ENCODE measurements at regions not wholly inside any gene's neighbourhood (a gene's known extent, or its start where the extent isn't known, plus 50 kb on each side); places are given as distances from the start of the nearest gene placed in this dataset.

DNA sequence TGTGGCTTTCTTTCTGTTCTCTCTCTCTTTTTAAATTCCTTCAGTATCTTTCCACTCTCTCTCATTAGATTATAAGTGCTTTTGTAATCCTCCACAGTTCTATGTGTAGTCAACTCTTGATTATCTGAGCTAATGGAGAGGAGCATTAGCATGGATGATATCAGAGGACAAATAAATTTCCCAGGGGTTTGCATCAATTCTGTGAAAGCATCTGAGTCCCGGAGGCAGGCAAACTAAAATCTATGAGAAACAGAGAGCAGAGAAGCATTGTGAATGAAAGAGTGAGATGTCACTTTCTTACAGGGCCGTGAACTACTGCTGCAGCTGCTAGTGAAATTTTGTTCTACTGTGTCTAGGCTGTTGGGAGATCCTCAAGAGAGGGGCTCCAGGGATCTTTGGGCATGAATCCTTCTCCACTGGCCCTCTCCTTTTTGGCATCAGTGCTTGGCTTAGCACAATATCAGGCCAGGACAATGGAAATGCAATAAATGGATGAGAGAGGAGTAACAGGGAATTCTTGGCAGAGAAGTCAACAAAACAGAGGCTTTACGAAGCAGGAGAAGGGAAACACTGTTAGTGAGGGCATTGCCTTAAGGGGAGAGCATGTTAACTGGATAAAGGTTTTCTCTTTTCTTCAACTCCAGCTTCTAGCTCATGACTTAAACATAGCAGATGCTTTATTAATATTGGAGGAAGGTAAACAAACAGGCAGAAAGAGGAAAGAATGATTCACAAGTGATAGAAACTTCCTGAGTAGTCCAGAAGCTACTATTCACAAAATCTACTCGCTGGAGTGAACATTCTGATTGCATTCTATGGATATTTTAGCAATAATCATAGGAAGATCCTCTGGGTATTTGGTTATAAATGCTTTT lies 847.0 kb upstream of the MAP3K7 start:
- Histone ChIP-seq H4K20me1 (ENCODE audit: control insufficient read depth, extremely low read depth, insufficient read depth, low read length) (no peaks in the 10 kb centered on the region), H3K27ac (ENCODE audit: insufficient read depth, low read length) (no peak overlapping the region), H3K4me1 (ENCODE audit: control insufficient read depth, extremely low read depth, insufficient read depth, low read length) (no peaks in the 10 kb centered on the region), H3K27me3 (ENCODE audit: control insufficient read depth, insufficient read depth, low read length) (no peaks in the 10 kb centered on the region), H3K36me3 (ENCODE audit: control insufficient read depth, insufficient read depth, low read length) (no peaks in the 10 kb centered on the region), H3K4me2 (ENCODE audit: extremely low read depth, insufficient read depth, low read length) (no peak overlapping the region), H3K9ac (ENCODE audit: insufficient read depth, low read length) (no peak overlapping the region), H3K79me2 (ENCODE audit: control insufficient read depth, insufficient read depth, low read length) (no peaks in the 10 kb centered on the region), H3K9me3 (ENCODE audit: control insufficient read depth, insufficient read depth, low read depth, low read length) (no peaks in the 10 kb centered on the region), H2AFZ (ENCODE audit: low read length) (no peak overlapping the region), H3K4me3 (replicated peaks in 1 of 4; ENCODE audit: control extremely low read depth in 1 of 4, insufficient read depth in 1 of 4, low read depth in 3 of 4, low read length in 4 of 4) (no peak overlapping the region)
- TF ChIP-seq EZH2 (IDR thresholded peaks at IDR 0.05; ENCODE audit: low read length, missing control alignments): no peak
- TF ChIP-seq CTCF (conservative IDR thresholded peaks at IDR 0.05 in 1 of 2, IDR thresholded peaks at IDR 0.05 in 1 of 2; ENCODE audit: low read depth in 1 of 2, low read length in 2 of 2): no peak
- DNase-seq (ENCODE audit: low read depth in 2 of 2): peak; percentile 1 to 12

DNA sequence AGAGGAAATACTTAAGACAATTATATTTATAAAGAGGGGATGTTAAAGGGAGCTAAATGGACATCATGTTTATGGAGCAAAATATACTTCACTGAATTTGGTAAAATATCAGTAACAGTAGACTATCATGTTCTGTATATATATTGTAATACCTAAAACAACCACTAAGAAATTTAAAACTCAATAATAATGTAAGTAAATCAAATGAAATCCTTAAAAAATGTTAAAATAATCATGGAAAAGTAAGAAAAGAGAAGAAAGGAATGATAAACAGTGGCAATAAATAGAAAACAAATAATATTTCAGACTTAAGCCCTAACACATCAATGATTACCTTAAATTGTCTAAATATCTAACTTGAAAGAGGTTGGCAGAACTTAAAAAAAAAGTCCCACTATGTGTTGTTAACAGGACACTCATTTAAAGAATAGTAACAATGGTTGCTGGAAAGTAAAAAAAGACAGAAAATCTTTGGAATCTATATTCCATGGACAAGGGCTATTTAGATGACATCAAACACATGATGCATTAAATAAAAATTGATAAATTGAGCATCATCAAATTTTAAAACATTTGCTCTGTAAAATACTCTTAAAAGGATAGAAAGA lies 842.2 kb upstream of the MAP3K7 start:
- Histone ChIP-seq H3K4me2 (ENCODE audit: extremely low read depth, insufficient read depth, low read length) (no peak overlapping the region), H3K79me2 (ENCODE audit: control insufficient read depth, insufficient read depth, low read length) (no peaks in the 10 kb centered on the region), H3K27me3 (ENCODE audit: control insufficient read depth, insufficient read depth, low read length) (no peaks in the 10 kb centered on the region), H3K27ac (ENCODE audit: insufficient read depth, low read length) (no peak overlapping the region), H3K4me3 (replicated peaks in 1 of 4; ENCODE audit: control extremely low read depth in 1 of 4, insufficient read depth in 1 of 4, low read depth in 3 of 4, low read length in 4 of 4) (no peak overlapping the region), H3K36me3 (ENCODE audit: control insufficient read depth, insufficient read depth, low read length) (no peaks in the 10 kb centered on the region), H3K4me1 (ENCODE audit: control insufficient read depth, extremely low read depth, insufficient read depth, low read length) (no peaks in the 10 kb centered on the region), H2AFZ (ENCODE audit: low read length) (no peak overlapping the region), H4K20me1 (ENCODE audit: control insufficient read depth, extremely low read depth, insufficient read depth, low read length) (no peaks in the 10 kb centered on the region), H3K9me3 (ENCODE audit: control insufficient read depth, insufficient read depth, low read depth, low read length) (no peaks in the 10 kb centered on the region), H3K9ac (ENCODE audit: insufficient read depth, low read length) (no peak overlapping the region)
- no peak for TF ChIP-seq EZH2 (IDR thresholded peaks at IDR 0.05; ENCODE audit: low read length, missing control alignments)
- no peak for TF ChIP-seq CTCF (conservative IDR thresholded peaks at IDR 0.05 in 1 of 2, IDR thresholded peaks at IDR 0.05 in 1 of 2; ENCODE audit: low read depth in 1 of 2, low read length in 2 of 2)
- no peak for DNase-seq (ENCODE audit: low read depth in 2 of 2)

DNA sequence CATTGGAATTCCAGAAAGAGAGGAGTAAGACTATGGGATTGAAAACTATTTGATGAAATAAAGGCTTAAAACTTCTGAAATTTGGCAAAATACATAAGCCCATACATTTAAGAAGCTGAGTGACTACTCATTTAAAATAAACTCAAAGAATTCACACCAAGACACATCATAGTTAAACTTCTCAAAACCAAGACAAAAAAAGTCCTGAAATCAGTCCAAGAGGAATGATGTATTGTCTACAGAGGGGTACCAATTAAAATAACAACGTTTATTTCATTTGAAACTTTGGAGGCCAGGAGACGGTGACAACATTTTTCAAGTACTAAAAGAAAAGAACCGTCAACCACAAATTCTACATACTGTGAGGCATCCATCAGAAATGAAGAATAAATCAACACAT lies 841.4 kb upstream of the MAP3K7 start:
- H3K4me3 ChIP-seq (replicated peaks in 1 of 4; ENCODE audit: control extremely low read depth in 1 of 4, insufficient read depth in 1 of 4, low read depth in 3 of 4, low read length in 4 of 4): no peak overlapping the region
- no peak overlapping the region for H2AFZ ChIP-seq (ENCODE audit: low read length)
- H4K20me1 ChIP-seq (ENCODE audit: control insufficient read depth, extremely low read depth, insufficient read depth, low read length): no peaks in the 10 kb centered on the region
- no peak overlapping the region for H3K9ac ChIP-seq (ENCODE audit: insufficient read depth, low read length)
- no peaks in the 10 kb centered on the region for H3K27me3 ChIP-seq (ENCODE audit: control insufficient read depth, insufficient read depth, low read length)
- H3K79me2 ChIP-seq (ENCODE audit: control insufficient read depth, insufficient read depth, low read length): no peaks in the 10 kb centered on the region
- peak in 1 of 2 donors; percentile 15 for DNase-seq (ENCODE audit: low read depth in 2 of 2)
- no peaks in the 10 kb centered on the region for H3K36me3 ChIP-seq (ENCODE audit: control insufficient read depth, insufficient read depth, low read length)
- H3K9me3 ChIP-seq (ENCODE audit: control insufficient read depth, insufficient read depth, low read depth, low read length): no peaks in the 10 kb centered on the region
- TF ChIP-seq EZH2 (IDR thresholded peaks at IDR 0.05; ENCODE audit: low read length, missing control alignments) (no peak), CTCF (conservative IDR thresholded peaks at IDR 0.05 in 1 of 2, IDR thresholded peaks at IDR 0.05 in 1 of 2; ENCODE audit: low read depth in 1 of 2, low read length in 2 of 2) (no peak)
- H3K4me2 ChIP-seq (ENCODE audit: extremely low read depth, insufficient read depth, low read length): no peak overlapping the region
- no peaks in the 10 kb centered on the region for H3K4me1 ChIP-seq (ENCODE audit: control insufficient read depth, extremely low read depth, insufficient read depth, low read length)
- no peak overlapping the region for H3K27ac ChIP-seq (ENCODE audit: insufficient read depth, low read length)

Measured in fibroblast of lung (primary cell).